Endothelial cell of umbilical vein (primary cell): ENCODE measurements at regions not wholly inside any gene's neighbourhood (a gene's known extent, or its start where the extent isn't known, plus 50 kb on each side); places are given as distances from the start of the nearest gene placed in this dataset.

Source experiments
- BruUV-seq: library from RNA; stranded (reverse); fragments of 400-500 nt; replicated peaks from 2 replicates; lab custom pipeline; 2021; lab: Mats Ljungman, UMichigan
- CTCF ChIA-PET: fragments of 300-600, 350-600 bp; sonication (Branson Sonifier 250); formaldehyde crosslinking; loops from one replicate; lab custom pipeline; 2021; ENCODE audit warnings: antibody characterized with exemption, inconsistent platforms; lab: Charles Lee
- POLR2A ChIA-PET: fragments of 300-600, 350-600 bp; sonication (Branson Sonifier 250); formaldehyde crosslinking; loops from one replicate; lab custom pipeline; 2021; ENCODE audit warnings: antibody characterized with exemption, inconsistent platforms; lab: Charles Lee
- DNase-seq: peaks from one replicate; pipeline ENCODE4 v3.0.0-alpha.2; 2011; ENCODE audit warnings: low read depth, low spot score
- FAIRE-seq: peaks from 2 replicates; lab custom pipeline; 2011; peaks lifted over from hg19 to GRCh38; lab: Jason Lieb, UNC
- H2AFZ ChIP-seq: 2 replicates; pipeline ENCODE4 v1.6.0; 2012; ENCODE audit warnings: low read depth, low read length, control low read depth, inconsistent platforms
- H3K27ac ChIP-seq: 2 replicates; pipeline ENCODE4 v1.5.1; 2011; ENCODE audit warnings: low read depth, mild to moderate bottlenecking, control low read depth, low read length, moderate library complexity; ENCODE audit not compliant: insufficient read depth
- H3K27me3 ChIP-seq, 2 experiments: 2 replicates each; pipeline versions ENCODE4 v1.6.0 to v1.6.1; 2011; ENCODE audit warnings: low read length in 2 of 2, mixed read lengths in 1 of 2; ENCODE audit not compliant: control insufficient read depth in 2 of 2, insufficient read depth in 2 of 2
- H3K36me3 ChIP-seq, 2 experiments: 2 replicates in 1 of 2; 3 replicates in 1 of 2; pipeline ENCODE4 v1.5.1; 2011; ENCODE audit warnings: low read length in 2 of 2, mild to moderate bottlenecking in 1 of 2, moderate library complexity in 1 of 2; ENCODE audit not compliant: control insufficient read depth in 2 of 2, insufficient read depth in 2 of 2; ENCODE audit errors: extremely low read depth in 1 of 2
- H3K4me1 ChIP-seq: 3 replicates; pipeline ENCODE4 v1.5.1; 2011; ENCODE audit warnings: mild to moderate bottlenecking, low read length; ENCODE audit not compliant: control insufficient read depth, insufficient read depth; ENCODE audit errors: extremely low read depth
- H3K4me2 ChIP-seq: 2 replicates; pipeline ENCODE4 v1.6.1; 2011; ENCODE audit warnings: low read length, control low read depth, mixed read lengths; ENCODE audit not compliant: insufficient read depth
- H3K4me3 ChIP-seq, 3 experiments: fragments of 200-600 bp in 1 of 3; sonication (generic), shearing (Covaris generic) in 1 of 3; replicated peaks in 1 of 3; 2 replicates each; pipeline ENCODE4 v1.5.1; 2011 to 2016; ENCODE audit warnings: control low read depth in 3 of 3, low read length in 3 of 3, mild to moderate bottlenecking in 2 of 3, inconsistent platforms in 1 of 3, low read depth in 1 of 3, moderate library complexity in 1 of 3; ENCODE audit not compliant: insufficient read depth in 1 of 3
- H3K79me2 ChIP-seq: 2 replicates; pipeline ENCODE4 v1.6.0; 2012; ENCODE audit warnings: low read length, inconsistent platforms; ENCODE audit not compliant: control insufficient read depth, insufficient read depth
- H3K9ac ChIP-seq: replicated peaks from 2 replicates; pipeline ENCODE3; 2011; ENCODE audit warnings: low read length, control low read depth; ENCODE audit not compliant: insufficient read depth; ENCODE audit errors: extremely low read depth
- H3K9me1 ChIP-seq: replicated peaks from 3 replicates; pipeline ENCODE4 v1.6.0; 2011; ENCODE audit warnings: mild to moderate bottlenecking, low read length; ENCODE audit not compliant: control insufficient read depth, insufficient read depth; ENCODE audit errors: extremely low read depth
- H3K9me3 ChIP-seq: replicated peaks from 2 replicates; pipeline ENCODE4 v1.5.1; 2012; ENCODE audit warnings: low read length, inconsistent platforms; ENCODE audit not compliant: control insufficient read depth, insufficient read depth
- H4K20me1 ChIP-seq: replicated peaks from 2 replicates; pipeline ENCODE3; 2011; ENCODE audit warnings: mild to moderate bottlenecking, low read length; ENCODE audit not compliant: control insufficient read depth, insufficient read depth; ENCODE audit errors: extremely low read depth
- EZH2 ChIP-seq: IDR thresholded peaks from 2 replicates; pipeline ENCODE4 v1.6.1; 2012; ENCODE audit warnings: borderline replicate concordance, low read depth, mild to moderate bottlenecking, moderate library complexity, low read length, inconsistent platforms; ENCODE audit not compliant: severe bottlenecking
- FOS ChIP-seq: IDR thresholded peaks from 2 replicates; pipeline ENCODE4 v1.6.1; 2011; ENCODE audit warnings: mild to moderate bottlenecking, low read length, moderate library complexity, borderline replicate concordance; ENCODE audit not compliant: insufficient read depth
- GATA2 ChIP-seq: IDR thresholded peaks from 2 replicates; pipeline ENCODE4 v1.7.0; 2011; ENCODE audit warnings: low read depth, mild to moderate bottlenecking, moderate library complexity, mixed read lengths, low read length; ENCODE audit not compliant: insufficient read length, insufficient read depth
- JUN ChIP-seq: IDR thresholded peaks from 2 replicates; pipeline ENCODE4 v1.6.1; 2011; ENCODE audit warnings: borderline replicate concordance, low read depth; ENCODE audit not compliant: insufficient read length, insufficient read depth
- MYC ChIP-seq: IDR thresholded peaks from one replicate; pipeline ENCODE4 v1.6.1; 2011; ENCODE audit warnings: mild to moderate bottlenecking, low read depth, low read length
- POLR2A ChIP-seq: IDR thresholded peaks from 2 replicates; pipeline ENCODE4 v1.6.1; 2012; ENCODE audit warnings: low read depth, mild to moderate bottlenecking, control low read depth, low read length
- POLR2AphosphoS5 ChIP-seq: IDR thresholded peaks from 2 replicates; pipeline ENCODE4 v1.6.1; 2012; ENCODE audit warnings: low read depth, mild to moderate bottlenecking, control low read depth, low read length, moderate library complexity; ENCODE audit not compliant: insufficient read depth
- dilution Hi-C: fragments of 300-500 bp; cut with MboI; formaldehyde crosslinking; loops from one replicate; pipeline ENCODE4 v1.15.0; 2019; ENCODE audit warnings: low sequenced_read_pairs; ENCODE audit not compliant: extremely low pct_ligation_motif_present
- intact Hi-C: fragments of 100-400 bp; cut with micrococcal nuclease; formaldehyde crosslinking; loops from one replicate; pipeline ENCODE4 v1.10.0; 2022
- TF ChIP-seq, protein P1 (sequence below), 2 donors: IDR thresholded peaks; 1 replicate in 1 of 2; 2 replicates in 1 of 2; pipeline ENCODE4 v1.5.1; 2011; ENCODE audit warnings: low read length in 2 of 2, mild to moderate bottlenecking in 2 of 2, moderate library complexity in 2 of 2, control low read depth in 1 of 2, inconsistent platforms in 1 of 2, low read depth in 1 of 2; ENCODE audit not compliant: insufficient read depth in 1 of 2; ENCODE audit errors: extremely low read depth in 1 of 2
- TF ChIP-seq, protein P2 (sequence below): IDR thresholded peaks from 2 replicates; pipeline ENCODE4 v1.6.1; 2011; ENCODE audit not compliant: insufficient read depth, insufficient read length

DNA sequence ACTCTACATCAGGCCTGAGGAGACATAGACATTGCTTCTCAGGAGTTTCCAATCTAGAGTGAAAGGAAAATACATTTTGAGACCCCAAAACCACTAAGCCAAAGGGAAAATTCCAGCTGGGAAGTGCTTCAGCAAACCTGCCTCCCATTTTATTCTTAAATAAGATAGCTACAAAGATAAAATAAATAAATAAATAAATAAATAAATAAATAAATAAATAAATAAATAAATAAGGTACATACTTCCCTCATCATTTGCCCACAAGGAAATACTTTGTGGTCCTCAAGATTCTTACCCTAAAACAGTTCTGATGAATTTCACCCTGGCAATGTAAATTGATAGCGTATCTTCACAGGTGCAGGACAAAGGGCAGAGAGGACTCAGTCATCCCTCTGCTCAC is 474.0 kb upstream of the ROBO1 start:
- intact Hi-C loops: no loop called here
- Histone ChIP-seq H3K9ac (no peak overlapping the region), H3K4me3 (no peak overlapping the region), H3K36me3 (no peaks in the 10 kb centered on the region), H3K27me3 (no peaks in the 10 kb centered on the region), H3K27ac (no peak overlapping the region), H3K9me1 (no peaks in the 10 kb centered on the region), H3K4me1 (no peaks in the 10 kb centered on the region), H4K20me1 (no peaks in the 10 kb centered on the region), H3K4me2 (no peak overlapping the region), H3K9me3 (no peaks in the 10 kb centered on the region), H2AFZ (no peak overlapping the region), H3K79me2 (no peaks in the 10 kb centered on the region)
- POLR2A ChIA-PET: no interaction called here
- no peak for TF ChIP-seq GATA2
- no peak for TF ChIP-seq EZH2
- no peak for TF ChIP-seq MYC
- DNase-seq (no peak), FAIRE-seq (no peak)
- no TSS peak for BruUV-seq
- CTCF ChIA-PET: no interaction called here
- dilution Hi-C loops: no loop called here

DNA sequence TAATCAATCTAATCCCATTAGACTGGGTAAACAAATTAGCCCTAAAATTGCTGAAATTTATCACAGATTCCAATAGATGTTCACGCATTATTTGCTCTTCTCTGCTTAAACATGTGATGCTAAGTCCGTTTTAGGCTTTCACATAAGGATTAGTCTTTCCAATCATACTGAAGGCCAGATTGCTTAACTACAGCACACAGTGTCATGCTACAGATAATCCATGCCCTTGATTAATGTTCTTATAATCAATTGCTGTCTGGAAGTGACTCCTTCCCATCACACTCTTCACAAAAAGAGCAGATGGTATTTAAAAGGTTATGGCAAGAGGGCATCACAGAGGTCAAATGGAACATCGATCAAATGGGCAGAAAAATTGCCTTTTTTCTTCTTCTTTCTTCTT is 471.5 kb upstream of the ROBO1 start:
- intact Hi-C loops (no loop called here), dilution Hi-C loops (no loop called here)
- TF ChIP-seq, protein P1, sequence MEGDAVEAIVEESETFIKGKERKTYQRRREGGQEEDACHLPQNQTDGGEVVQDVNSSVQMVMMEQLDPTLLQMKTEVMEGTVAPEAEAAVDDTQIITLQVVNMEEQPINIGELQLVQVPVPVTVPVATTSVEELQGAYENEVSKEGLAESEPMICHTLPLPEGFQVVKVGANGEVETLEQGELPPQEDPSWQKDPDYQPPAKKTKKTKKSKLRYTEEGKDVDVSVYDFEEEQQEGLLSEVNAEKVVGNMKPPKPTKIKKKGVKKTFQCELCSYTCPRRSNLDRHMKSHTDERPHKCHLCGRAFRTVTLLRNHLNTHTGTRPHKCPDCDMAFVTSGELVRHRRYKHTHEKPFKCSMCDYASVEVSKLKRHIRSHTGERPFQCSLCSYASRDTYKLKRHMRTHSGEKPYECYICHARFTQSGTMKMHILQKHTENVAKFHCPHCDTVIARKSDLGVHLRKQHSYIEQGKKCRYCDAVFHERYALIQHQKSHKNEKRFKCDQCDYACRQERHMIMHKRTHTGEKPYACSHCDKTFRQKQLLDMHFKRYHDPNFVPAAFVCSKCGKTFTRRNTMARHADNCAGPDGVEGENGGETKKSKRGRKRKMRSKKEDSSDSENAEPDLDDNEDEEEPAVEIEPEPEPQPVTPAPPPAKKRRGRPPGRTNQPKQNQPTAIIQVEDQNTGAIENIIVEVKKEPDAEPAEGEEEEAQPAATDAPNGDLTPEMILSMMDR (IDR thresholded peaks at IDR 0.05; ENCODE audit: extremely low read depth in 1 of 2, insufficient read depth in 1 of 2, low read depth in 1 of 2, low read length in 2 of 2): no peak
- no peak for TF ChIP-seq EZH2
- TF ChIP-seq POLR2A: no peak
- TF ChIP-seq, protein P2, sequence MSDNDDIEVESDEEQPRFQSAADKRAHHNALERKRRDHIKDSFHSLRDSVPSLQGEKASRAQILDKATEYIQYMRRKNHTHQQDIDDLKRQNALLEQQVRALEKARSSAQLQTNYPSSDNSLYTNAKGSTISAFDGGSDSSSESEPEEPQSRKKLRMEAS: no peak
- no peak for TF ChIP-seq JUN
- TF ChIP-seq GATA2: no peak
- no peak for TF ChIP-seq POLR2AphosphoS5
- no peak for TF ChIP-seq FOS
- no peak for TF ChIP-seq MYC
- CTCF ChIA-PET: no interaction called here
- Histone ChIP-seq H3K4me3 (no peak overlapping the region), H4K20me1 (no peaks in the 10 kb centered on the region), H2AFZ (no peak overlapping the region), H3K27ac (no peak overlapping the region), H3K4me2 (no peak overlapping the region), H3K27me3 (no peaks in the 10 kb centered on the region), H3K79me2 (no peaks in the 10 kb centered on the region), H3K9ac (no peak overlapping the region), H3K9me3 (no peaks in the 10 kb centered on the region), H3K4me1 (no peaks in the 10 kb centered on the region), H3K36me3 (no peaks in the 10 kb centered on the region), H3K9me1 (no peaks in the 10 kb centered on the region)
- FAIRE-seq (no peak), DNase-seq (no peak)
- POLR2A ChIA-PET: no interaction called here
- BruUV-seq: no TSS peak
